PC-3 (cell line): ENCODE measurements at regions not wholly inside any gene's neighbourhood (a gene's known extent, or its start where the extent isn't known, plus 50 kb on each side); places are given as distances from the start of the nearest gene placed in this dataset.

Source experiments
- ATAC-seq: fragments of 200-7000 bp; cut with Tn5 transposase; 2 replicates; pipeline ENCODE4 v1.9.1; 2020; ENCODE audit warnings: mild to moderate bottlenecking, moderate library complexity
- BruUV-seq: library from RNA; stranded (reverse); fragments of 400-500 nt; replicated peaks from 2 replicates; lab custom pipeline; 2021; lab: Mats Ljungman, UMichigan
- CTCF ChIA-PET: fragments of 300-600 bp; sonication (Branson Sonifier 250); formaldehyde crosslinking; loops from one replicate; lab custom pipeline; 2022; ENCODE audit warnings: antibody characterized with exemption; lab: Charles Lee
- POLR2A ChIA-PET: fragments of 300-600 bp; sonication (Branson Sonifier 250); formaldehyde crosslinking; loops from one replicate; lab custom pipeline; 2022; ENCODE audit warnings: antibody characterized with exemption; ENCODE audit not compliant: unreplicated experiment; lab: Charles Lee
- DNase-seq: peaks from one replicate; pipeline ENCODE4 v3.0.0-alpha.2; 2015
- H2AFZ ChIP-seq: fragments of 300-600 bp; sonication (generic); 2 replicates; pipeline ENCODE4 v1.6.0; 2016; ENCODE audit warnings: antibody characterized with exemption, low read length
- H3F3A ChIP-seq: fragments of 300-600 bp; sonication (generic); one replicate; pipeline ENCODE4 v1.6.0; 2017; ENCODE audit warnings: antibody characterized with exemption, low read length, control low read depth, mild to moderate bottlenecking; ENCODE audit not compliant: unreplicated experiment
- H3K27ac ChIP-seq: fragments of 300-600 bp; sonication (generic); 2 replicates; pipeline ENCODE4 v1.5.1; 2016; ENCODE audit warnings: mild to moderate bottlenecking, low read length
- H3K27me3 ChIP-seq: fragments of 300-600 bp; sonication (generic); 2 replicates; pipeline ENCODE4 v1.6.1; 2016; ENCODE audit warnings: low read length, mixed read lengths
- H3K36me3 ChIP-seq: fragments of 300-600 bp; sonication (generic); 2 replicates; pipeline ENCODE4 v1.6.1; 2016; ENCODE audit warnings: low read depth, mixed run types, low read length, mixed read lengths
- H3K4me1 ChIP-seq: fragments of 300-600 bp; sonication (generic); 2 replicates; pipeline ENCODE4 v1.5.1; 2016; ENCODE audit warnings: low read length; ENCODE audit not compliant: insufficient read depth
- H3K4me2 ChIP-seq: fragments of 300-600 bp; sonication (generic); 2 replicates; pipeline ENCODE4 v1.6.0; 2016; ENCODE audit warnings: low read length
- H3K4me3 ChIP-seq: fragments of 300-600 bp; sonication (generic); 2 replicates; pipeline ENCODE4 v1.5.1; 2016; ENCODE audit warnings: mild to moderate bottlenecking, low read length, mixed read lengths
- H3K79me2 ChIP-seq: fragments of 300-600 bp; sonication (generic); 2 replicates; pipeline ENCODE4 v1.6.1; 2017; ENCODE audit warnings: low read length, mixed read lengths
- H3K9ac ChIP-seq: fragments of 300-600 bp; sonication (generic); 2 replicates; pipeline ENCODE4 v1.6.0; 2016; ENCODE audit warnings: mild to moderate bottlenecking, low read length
- H3K9me2 ChIP-seq: fragments of 300-600 bp; sonication (generic); replicated peaks from 2 replicates; pipeline ENCODE4 v1.6.1; 2016; ENCODE audit warnings: mixed run types, low read length, mixed read lengths
- H3K9me3 ChIP-seq: fragments of 300-600 bp; sonication (generic); 2 replicates; pipeline ENCODE4 v1.6.1; 2016; ENCODE audit warnings: low read length, mixed read lengths
- H4K20me1 ChIP-seq: fragments of 300-600 bp; sonication (generic); 2 replicates; pipeline ENCODE4 v1.6.1; 2016; ENCODE audit warnings: low read length, mixed read lengths
- EZH2 ChIP-seq: fragments of 300-600 bp; sonication (generic); IDR thresholded peaks from one replicate; pipeline ENCODE4 v1.6.1; 2017; ENCODE audit warnings: antibody characterized with exemption, mild to moderate bottlenecking, low read length; ENCODE audit not compliant: unreplicated experiment
- EZH2phosphoT487 ChIP-seq: fragments of 300-600 bp; sonication (generic); IDR thresholded peaks from 2 replicates; pipeline ENCODE4 v1.6.1; 2018; ENCODE audit warnings: mild to moderate bottlenecking, antibody characterized with exemption, low read length, borderline replicate concordance
- intact Hi-C: fragments of 100-400 bp; cut with micrococcal nuclease; formaldehyde crosslinking; loops from 2 replicates; pipeline ENCODE4 v1.9.0; 2023
- TF ChIP-seq, protein P1 (sequence below): fragments of 300-600 bp; sonication (generic); conservative IDR thresholded peaks from 2 replicates; pipeline ENCODE4 v1.5.1; 2017; ENCODE audit warnings: antibody characterized with exemption, low read depth, mild to moderate bottlenecking, low read length

DNA sequence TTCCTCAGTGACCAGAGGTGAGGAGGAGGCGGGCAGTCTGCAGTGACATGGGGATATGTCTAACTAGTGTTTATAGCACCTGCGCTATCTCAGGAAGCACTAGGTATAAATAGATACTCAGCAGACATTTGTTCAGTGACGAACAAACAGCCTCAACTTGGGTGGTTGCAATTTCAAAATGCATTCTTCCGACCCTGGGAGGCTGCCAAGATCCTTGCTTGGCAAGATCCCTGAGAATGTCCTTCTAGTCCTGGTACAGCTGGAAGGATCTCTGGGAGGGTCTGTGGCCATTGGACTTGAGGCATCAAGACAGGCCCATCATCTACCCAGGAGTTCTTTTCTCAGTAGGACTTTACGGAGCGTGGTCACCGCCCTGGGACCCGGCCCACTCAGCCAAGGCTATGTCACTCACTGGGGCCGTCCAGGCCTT, 299.5 kb downstream of the ZNF536 start:
- no TSS peak for BruUV-seq
- Histone ChIP-seq H3K9ac (no peak overlapping the region), H4K20me1 (no peaks in the 10 kb centered on the region), H3K27ac (no peak overlapping the region), H3F3A (no peaks in the 10 kb centered on the region), H3K9me2 (no peaks in the 10 kb centered on the region), H3K79me2 (no peaks in the 10 kb centered on the region), H3K36me3 (no peaks in the 10 kb centered on the region), H3K27me3 (peaks cover 11% of the 10 kb centered on the region; the same call in 1 of the 2 replicates), H3K4me3 (no peak overlapping the region), H3K4me1 (no peaks in the 10 kb centered on the region), H3K4me2 (no peak overlapping the region), H2AFZ (no peak overlapping the region), H3K9me3 (no peaks in the 10 kb centered on the region)
- POLR2A ChIA-PET = no interaction called here
- TF ChIP-seq, protein P1, sequence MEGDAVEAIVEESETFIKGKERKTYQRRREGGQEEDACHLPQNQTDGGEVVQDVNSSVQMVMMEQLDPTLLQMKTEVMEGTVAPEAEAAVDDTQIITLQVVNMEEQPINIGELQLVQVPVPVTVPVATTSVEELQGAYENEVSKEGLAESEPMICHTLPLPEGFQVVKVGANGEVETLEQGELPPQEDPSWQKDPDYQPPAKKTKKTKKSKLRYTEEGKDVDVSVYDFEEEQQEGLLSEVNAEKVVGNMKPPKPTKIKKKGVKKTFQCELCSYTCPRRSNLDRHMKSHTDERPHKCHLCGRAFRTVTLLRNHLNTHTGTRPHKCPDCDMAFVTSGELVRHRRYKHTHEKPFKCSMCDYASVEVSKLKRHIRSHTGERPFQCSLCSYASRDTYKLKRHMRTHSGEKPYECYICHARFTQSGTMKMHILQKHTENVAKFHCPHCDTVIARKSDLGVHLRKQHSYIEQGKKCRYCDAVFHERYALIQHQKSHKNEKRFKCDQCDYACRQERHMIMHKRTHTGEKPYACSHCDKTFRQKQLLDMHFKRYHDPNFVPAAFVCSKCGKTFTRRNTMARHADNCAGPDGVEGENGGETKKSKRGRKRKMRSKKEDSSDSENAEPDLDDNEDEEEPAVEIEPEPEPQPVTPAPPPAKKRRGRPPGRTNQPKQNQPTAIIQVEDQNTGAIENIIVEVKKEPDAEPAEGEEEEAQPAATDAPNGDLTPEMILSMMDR = no peak
- TF ChIP-seq EZH2 (no peak), EZH2phosphoT487 (no peak)
- intact Hi-C loops = no loop called here
- DNase-seq (no peak), ATAC-seq (no peak)
- CTCF ChIA-PET = interaction anchor here (0.6 kb wide), 1 partner anchor 1909 kb away, joined by 3 read pairs; the partner anchor contains the start of gene PDCD5

DNA sequence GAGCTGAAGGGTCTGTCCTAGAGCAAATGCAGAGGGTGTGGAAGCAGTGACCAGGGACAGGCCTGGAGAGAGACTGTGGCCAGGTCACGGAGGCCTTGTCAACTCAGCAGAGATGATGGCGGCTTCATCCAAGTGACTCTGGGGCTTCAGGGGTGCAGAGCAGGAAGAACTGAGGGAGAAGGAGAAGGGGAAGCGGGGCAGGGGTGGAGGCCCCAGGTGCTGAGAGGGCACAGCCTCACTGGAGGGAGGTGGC, 299.1 kb downstream of the ZNF536 start:
- Histone ChIP-seq H3F3A (no peaks in the 10 kb centered on the region), H2AFZ (no peak overlapping the region), H3K36me3 (no peaks in the 10 kb centered on the region), H3K27ac (no peak overlapping the region), H3K9me3 (no peaks in the 10 kb centered on the region), H4K20me1 (no peaks in the 10 kb centered on the region), H3K27me3 (peaks cover 11% of the 10 kb centered on the region; the same call in 1 of the 2 replicates), H3K9ac (no peak overlapping the region), H3K9me2 (no peaks in the 10 kb centered on the region), H3K4me2 (no peak overlapping the region), H3K4me3 (no peak overlapping the region), H3K79me2 (no peaks in the 10 kb centered on the region), H3K4me1 (no peaks in the 10 kb centered on the region)
- intact Hi-C loops = no loop called here
- DNase-seq (no peak), ATAC-seq (no peak)
- TF ChIP-seq EZH2 (no peak), EZH2phosphoT487 (no peak)
- TF ChIP-seq, protein P1 = no peak
- POLR2A ChIA-PET = no interaction called here
- CTCF ChIA-PET = no interaction called here
- BruUV-seq = no TSS peak

DNA sequence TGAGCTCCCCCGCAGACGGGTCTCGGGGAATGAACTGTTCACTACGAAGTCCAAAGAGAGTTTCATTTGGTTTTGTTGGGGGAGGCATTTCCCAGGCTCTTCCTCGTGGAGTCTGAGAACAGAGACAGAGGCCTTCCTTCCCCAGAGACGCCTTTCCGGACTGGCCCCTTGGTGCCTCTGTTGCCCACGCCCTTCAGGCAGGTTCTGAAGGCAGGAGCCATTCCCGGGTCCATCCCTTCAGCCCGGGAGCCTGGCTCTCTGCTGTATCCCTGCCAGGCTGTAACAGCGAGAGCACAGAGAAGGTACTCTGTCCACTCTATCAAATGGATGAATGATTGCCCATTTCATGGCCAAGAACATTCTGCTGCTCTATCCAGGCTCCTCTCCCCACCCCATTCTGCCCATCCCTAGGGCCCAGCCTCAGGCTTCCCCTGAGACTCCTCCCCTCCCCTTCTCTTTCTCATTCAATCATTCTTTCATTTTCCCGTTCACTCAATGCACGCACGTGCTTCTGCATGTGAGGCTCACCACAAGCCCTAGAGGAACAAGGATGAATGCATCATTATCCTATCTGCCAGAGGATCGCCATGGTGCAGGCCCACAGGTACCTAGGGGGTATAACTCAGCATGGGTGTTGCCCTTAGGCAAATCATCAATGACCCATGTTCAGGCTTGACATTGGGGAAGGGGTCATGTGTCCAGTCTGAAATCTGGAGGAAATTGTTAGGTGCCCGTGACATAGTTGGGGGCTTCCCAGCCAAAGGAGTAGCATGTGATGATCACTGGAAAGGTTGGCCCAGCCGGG, 298.6 kb downstream of the ZNF536 start:
- H2AFZ ChIP-seq = no peak overlapping the region
- no peak overlapping the region for H3K4me2 ChIP-seq
- H3K4me3 ChIP-seq = no peak overlapping the region
- no peaks in the 10 kb centered on the region for H3K36me3 ChIP-seq
- CTCF ChIA-PET = no interaction called here
- no peaks in the 10 kb centered on the region for H3K9me2 ChIP-seq
- DNase-seq = no peak
- no peaks in the 10 kb centered on the region for H4K20me1 ChIP-seq
- no peaks in the 10 kb centered on the region for H3K9me3 ChIP-seq
- no peak overlapping the region for H3K9ac ChIP-seq
- H3K27me3 ChIP-seq = peaks cover 11% of the 10 kb centered on the region; the same call in 1 of the 2 replicates
- no peak for ATAC-seq
- intact Hi-C loops = no loop called here
- H3K27ac ChIP-seq = no peak overlapping the region
- BruUV-seq = no TSS peak
- no peaks in the 10 kb centered on the region for H3K79me2 ChIP-seq
- H3F3A ChIP-seq = no peaks in the 10 kb centered on the region
- TF ChIP-seq EZH2 (no peak), EZH2phosphoT487 (no peak)
- TF ChIP-seq, protein P1 = no peak
- POLR2A ChIA-PET = no interaction called here
- no peaks in the 10 kb centered on the region for H3K4me1 ChIP-seq
